GM12892 (cell line): ENCODE measurements at regions not wholly inside any gene's neighbourhood (a gene's known extent, or its start where the extent isn't known, plus 50 kb on each side); places are given as distances from the start of the nearest gene placed in this dataset.

ENCODE experiments used
- POLR2A ChIP-seq: IDR thresholded peaks from 2 replicates; pipeline ENCODE4 v1.6.1; 2011; ENCODE audit warnings: low read depth, low read length, control low read depth
- POLR2AphosphoS5 ChIP-seq: IDR thresholded peaks from 2 replicates; pipeline ENCODE4 v1.6.1; 2011; ENCODE audit warnings: low read depth, low read length, control low read depth

GRCh38 chr19:28428663-28429348, 784.1 kb downstream of the UQCRFS1 start:
- no peak for TF ChIP-seq POLR2A
- TF ChIP-seq POLR2AphosphoS5 = no peak
